OCI-LY7 (cell line): ENCODE measurements at regions not wholly inside any gene's neighbourhood (a gene's known extent, or its start where the extent isn't known, plus 50 kb on each side); places are given as distances from the start of the nearest gene placed in this dataset.

Experiments used
- BruUV-seq: library from RNA; stranded (reverse); fragments of 400-500 nt; replicated peaks from 2 replicates; lab custom pipeline; 2021; lab: Mats Ljungman, UMichigan
- CTCF ChIA-PET: fragments of 300-600 bp; sonication (Branson Sonifier 250); formaldehyde crosslinking; loops from one replicate; lab custom pipeline; 2022; ENCODE audit warnings: antibody characterized with exemption; ENCODE audit not compliant: unreplicated experiment; lab: Charles Lee
- POLR2A ChIA-PET: fragments of 300-600 bp; sonication (Branson Sonifier 250); formaldehyde crosslinking; loops from one replicate; lab custom pipeline; 2022; ENCODE audit warnings: antibody characterized with exemption; lab: Charles Lee
- DNase-seq: peaks from one replicate; pipeline ENCODE4 v3.0.0-alpha.2; 2015; ENCODE audit warnings: low spot score
- H2AFZ ChIP-seq: fragments of 200-600 bp; sonication (generic), shearing (Covaris generic); 2 replicates; pipeline ENCODE4 v1.6.1; 2014; ENCODE audit warnings: mild to moderate bottlenecking, antibody characterized with exemption, low read length, moderate library complexity
- H3K27ac ChIP-seq: fragments of 200-600 bp; sonication (generic); 2 replicates; pipeline ENCODE4 v1.5.1; 2014; ENCODE audit warnings: mixed run types, low read depth, mild to moderate bottlenecking, moderate library complexity, low read length, inconsistent platforms; ENCODE audit not compliant: poor library complexity, severe bottlenecking
- H3K36me3 ChIP-seq: fragments of 200-600 bp; sonication (generic); 2 replicates; pipeline ENCODE4 v1.6.1; 2014; ENCODE audit warnings: mild to moderate bottlenecking, antibody characterized with exemption, low read length, moderate library complexity, mixed read lengths; ENCODE audit not compliant: insufficient read depth
- H3K4me1 ChIP-seq: fragments of 200-600 bp; sonication (generic); 2 replicates; pipeline ENCODE4 v1.5.1; 2014; ENCODE audit warnings: mild to moderate bottlenecking, low read length; ENCODE audit not compliant: insufficient read depth, poor library complexity, severe bottlenecking
- H3K4me2 ChIP-seq: fragments of 200-600 bp; sonication (generic); 2 replicates; pipeline ENCODE4 v1.6.1; 2014; ENCODE audit warnings: mild to moderate bottlenecking, low read length
- H3K4me3 ChIP-seq: fragments of 200-600 bp; sonication (generic); 2 replicates; pipeline ENCODE4 v1.5.1; 2014; ENCODE audit warnings: mild to moderate bottlenecking, low read depth, low read length; ENCODE audit not compliant: poor library complexity, severe bottlenecking
- H3K79me2 ChIP-seq: fragments of 200-600 bp; sonication (generic); 2 replicates; pipeline ENCODE4 v1.6.1; 2016; ENCODE audit warnings: low read depth, mild to moderate bottlenecking, low read length, moderate library complexity, mixed read lengths; ENCODE audit not compliant: insufficient read depth
- H3K9me2 ChIP-seq: fragments of 200-600 bp; sonication (generic); 2 replicates; pipeline ENCODE4 v1.6.1; 2016; ENCODE audit warnings: mild to moderate bottlenecking, low read length, mixed read lengths; ENCODE audit not compliant: insufficient read depth
- H3K9me3 ChIP-seq: fragments of 200-600 bp; sonication (generic); 2 replicates; pipeline ENCODE4 v1.6.1; 2014; ENCODE audit warnings: mild to moderate bottlenecking, mixed run types, low read length, mixed read lengths
- H4K20me1 ChIP-seq: fragments of 200-600 bp; sonication (generic); 2 replicates; pipeline ENCODE4 v1.6.1; 2014; ENCODE audit warnings: mild to moderate bottlenecking, antibody characterized with exemption, low read length, moderate library complexity, mixed read lengths; ENCODE audit not compliant: insufficient read depth
- EZH2phosphoT487 ChIP-seq: fragments of 200-600 bp; sonication (generic); IDR thresholded peaks from 2 replicates; pipeline ENCODE4 v1.6.1; 2018; ENCODE audit warnings: low read depth, borderline replicate concordance, mild to moderate bottlenecking, mixed run types, antibody characterized with exemption, low read length, moderate library complexity, mixed read lengths
- intact Hi-C: fragments of 100-400 bp; cut with micrococcal nuclease; formaldehyde crosslinking; loops from one replicate; pipeline ENCODE4 v1.10.0; 2022; ENCODE audit not compliant: unreplicated experiment
- TF ChIP-seq, protein P1 (sequence below): fragments of 200-600 bp; sonication (generic); conservative IDR thresholded peaks from 2 replicates; pipeline ENCODE4 v1.5.1; 2014; ENCODE audit warnings: mild to moderate bottlenecking, antibody characterized with exemption, low read length, moderate library complexity, mixed read lengths

DNA sequence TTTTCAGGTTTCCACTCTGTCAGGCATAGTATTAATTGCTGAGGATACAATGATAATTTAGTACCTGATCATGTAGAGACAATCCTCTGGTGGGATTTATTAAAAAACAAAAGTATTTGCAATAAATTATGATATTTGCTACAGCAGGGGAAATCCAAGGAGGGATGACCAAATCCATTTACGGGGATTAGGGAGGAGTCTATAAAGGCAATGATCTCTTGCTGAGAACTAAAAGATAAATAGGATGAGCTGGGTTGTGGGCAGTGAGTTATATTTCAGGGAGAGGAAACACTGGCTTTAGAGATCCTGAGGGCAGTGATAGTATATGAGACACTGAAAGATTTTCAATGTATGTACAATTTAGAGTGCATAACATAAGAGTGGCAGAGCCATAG, 305.5 kb downstream of the GPR37 start:
- Histone ChIP-seq H3K9me3 (no peaks in the 10 kb centered on the region), H3K27ac (no peak overlapping the region), H3K4me3 (no peak overlapping the region), H3K79me2 (no peaks in the 10 kb centered on the region), H2AFZ (no peak overlapping the region), H3K36me3 (no peaks in the 10 kb centered on the region), H3K4me1 (no peaks in the 10 kb centered on the region), H3K4me2 (no peak overlapping the region), H3K9me2 (no peaks in the 10 kb centered on the region), H4K20me1 (no peaks in the 10 kb centered on the region)
- no TSS peak for BruUV-seq
- ChIA-PET POLR2A (no interaction called here), CTCF (no interaction called here)
- intact Hi-C loops, result no loop called here
- TF ChIP-seq EZH2phosphoT487, result no peak
- TF ChIP-seq, protein P1, sequence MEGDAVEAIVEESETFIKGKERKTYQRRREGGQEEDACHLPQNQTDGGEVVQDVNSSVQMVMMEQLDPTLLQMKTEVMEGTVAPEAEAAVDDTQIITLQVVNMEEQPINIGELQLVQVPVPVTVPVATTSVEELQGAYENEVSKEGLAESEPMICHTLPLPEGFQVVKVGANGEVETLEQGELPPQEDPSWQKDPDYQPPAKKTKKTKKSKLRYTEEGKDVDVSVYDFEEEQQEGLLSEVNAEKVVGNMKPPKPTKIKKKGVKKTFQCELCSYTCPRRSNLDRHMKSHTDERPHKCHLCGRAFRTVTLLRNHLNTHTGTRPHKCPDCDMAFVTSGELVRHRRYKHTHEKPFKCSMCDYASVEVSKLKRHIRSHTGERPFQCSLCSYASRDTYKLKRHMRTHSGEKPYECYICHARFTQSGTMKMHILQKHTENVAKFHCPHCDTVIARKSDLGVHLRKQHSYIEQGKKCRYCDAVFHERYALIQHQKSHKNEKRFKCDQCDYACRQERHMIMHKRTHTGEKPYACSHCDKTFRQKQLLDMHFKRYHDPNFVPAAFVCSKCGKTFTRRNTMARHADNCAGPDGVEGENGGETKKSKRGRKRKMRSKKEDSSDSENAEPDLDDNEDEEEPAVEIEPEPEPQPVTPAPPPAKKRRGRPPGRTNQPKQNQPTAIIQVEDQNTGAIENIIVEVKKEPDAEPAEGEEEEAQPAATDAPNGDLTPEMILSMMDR, result no peak
- no peak for DNase-seq

DNA sequence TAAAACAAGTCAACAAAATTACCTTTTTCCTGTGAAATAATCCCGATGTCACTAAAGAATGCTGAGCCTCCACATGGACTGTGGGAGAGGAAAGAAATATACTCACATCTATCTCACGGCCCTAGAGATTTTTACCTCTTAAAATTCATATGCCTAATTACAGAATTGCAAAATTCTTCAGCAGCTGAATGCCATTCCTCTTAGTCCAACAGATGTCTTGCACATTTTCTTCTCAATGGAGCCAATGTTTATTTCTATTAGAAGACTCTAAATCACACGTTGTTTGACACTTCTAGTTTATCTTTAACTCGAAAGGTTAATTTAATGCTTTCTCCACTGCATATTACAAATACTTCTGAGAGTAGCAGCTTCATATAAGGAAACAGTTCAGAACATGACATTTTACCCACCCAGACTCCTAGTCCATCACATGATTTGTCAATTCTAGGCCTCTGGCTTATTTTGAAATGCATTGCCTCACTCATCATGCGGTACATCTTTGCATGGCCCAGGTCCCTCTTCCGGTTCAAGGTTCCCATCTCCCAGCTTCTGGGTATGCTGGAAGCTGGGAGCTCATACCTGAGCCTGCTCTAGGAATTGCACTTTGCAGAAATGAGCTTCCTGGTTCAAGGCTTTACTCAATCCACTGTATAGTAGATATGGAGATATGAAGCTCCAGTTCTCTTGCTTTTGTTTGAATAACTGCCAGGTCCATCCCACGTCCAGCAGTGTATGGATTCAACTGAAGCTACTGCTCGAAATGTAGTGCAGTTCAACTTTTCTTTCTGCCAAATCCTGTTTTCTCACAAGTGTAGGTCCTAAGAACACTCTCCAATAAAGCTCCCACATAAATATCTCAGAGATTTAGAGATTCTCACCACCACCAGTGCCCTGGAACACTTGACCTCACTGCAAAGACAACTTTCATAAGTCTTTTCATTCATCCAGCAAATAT, 306.2 kb downstream of the GPR37 start:
- Histone ChIP-seq H3K27ac (no peak overlapping the region), H2AFZ (no peak overlapping the region), H4K20me1 (no peaks in the 10 kb centered on the region), H3K4me1 (no peaks in the 10 kb centered on the region), H3K9me2 (no peaks in the 10 kb centered on the region), H3K36me3 (no peaks in the 10 kb centered on the region), H3K4me2 (no peak overlapping the region), H3K79me2 (no peaks in the 10 kb centered on the region), H3K9me3 (no peaks in the 10 kb centered on the region), H3K4me3 (no peak overlapping the region)
- TF ChIP-seq, protein P1, result no peak
- TF ChIP-seq EZH2phosphoT487, result no peak
- no peak for DNase-seq
- no TSS peak for BruUV-seq
- intact Hi-C loops, result no loop called here
- ChIA-PET CTCF (no interaction called here), POLR2A (interaction anchor here (0.6 kb wide), 1 partner anchor 1124 kb away, joined by 3 read pairs; no protein-coding TSS in a partner anchor)

DNA sequence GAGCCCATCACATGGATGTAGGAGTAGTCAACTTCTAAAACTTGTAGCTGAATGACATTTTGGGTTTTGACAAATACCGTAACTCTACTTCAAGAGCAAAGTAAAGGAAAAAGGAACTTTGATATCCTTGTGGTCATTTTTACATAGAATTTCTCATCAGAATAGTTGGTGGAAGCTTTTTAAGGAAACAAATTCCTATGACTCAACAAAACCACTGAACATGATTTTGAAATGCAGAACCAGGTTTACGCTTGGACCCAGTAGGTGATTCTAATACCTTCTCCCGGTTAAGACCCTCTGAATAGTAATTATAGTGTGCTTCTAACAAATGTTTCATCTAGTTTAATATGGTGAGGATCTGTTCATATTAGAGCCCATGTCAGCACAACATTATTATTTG, 307.8 kb downstream of the GPR37 start:
- no peak for DNase-seq
- TF ChIP-seq EZH2phosphoT487, result no peak
- TF ChIP-seq, protein P1, result no peak
- no TSS peak for BruUV-seq
- POLR2A ChIA-PET, result no interaction called here
- H3K9me2 ChIP-seq, result no peaks in the 10 kb centered on the region
- intact Hi-C loops, result no loop called here
- CTCF ChIA-PET, result no interaction called here
- no peak overlapping the region for H3K4me3 ChIP-seq
- H4K20me1 ChIP-seq, result no peaks in the 10 kb centered on the region
- H3K36me3 ChIP-seq, result no peaks in the 10 kb centered on the region
- H2AFZ ChIP-seq, result no peak overlapping the region
- H3K9me3 ChIP-seq, result no peaks in the 10 kb centered on the region
- H3K4me1 ChIP-seq, result no peaks in the 10 kb centered on the region
- H3K79me2 ChIP-seq, result no peaks in the 10 kb centered on the region
- no peak overlapping the region for H3K27ac ChIP-seq
- no peak overlapping the region for H3K4me2 ChIP-seq
